ENCODE measurements at regions not wholly inside any gene's neighbourhood (a gene's known extent, or its start where the extent isn't known, plus 50 kb on each side); places are given as distances from the start of the nearest gene placed in this dataset.

DNA sequence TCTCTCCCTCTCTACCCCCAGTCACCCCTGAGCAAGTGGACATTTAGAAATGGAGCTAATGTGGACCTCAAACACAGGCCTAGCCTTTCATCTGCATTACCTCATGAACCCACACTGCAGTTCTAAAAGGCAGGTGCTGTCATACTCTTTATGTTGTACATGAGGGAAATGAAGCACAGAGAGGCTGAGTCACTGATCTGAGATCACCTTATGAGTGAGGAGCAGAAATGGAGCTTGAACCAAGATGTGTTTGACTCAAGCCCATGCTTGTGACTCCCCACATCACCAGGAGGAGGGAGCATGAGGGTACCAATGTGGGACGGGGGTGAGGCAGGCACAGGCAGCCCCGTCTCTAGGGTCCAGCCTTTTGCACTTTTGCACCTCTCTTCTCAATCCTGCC lies 702.8 kb downstream of the PTPRU start:
- Histone ChIP-seq H4K20me1 (ENCODE audit: insufficient read depth, low read length) (no peaks in the 10 kb centered on the region), H3K9ac (ENCODE audit: insufficient read depth, low read depth, low read length) (no peak overlapping the region), H3K4me2 (ENCODE audit: low read depth, low read length) (no peak overlapping the region), H3K9me3 (ENCODE audit: low read length) (no peaks in the 10 kb centered on the region), H3K27me3 (ENCODE audit: control insufficient read depth in 1 of 2, insufficient read depth in 2 of 2, low read length in 2 of 2) (peaks cover 0 to 4% of the 10 kb centered on the region in 2 experiments; a peak in 1 of 5 replicates), H2AFZ (ENCODE audit: low read length) (no peak overlapping the region), H3K36me3 (replicated peaks in 1 of 2; ENCODE audit: control insufficient read depth in 1 of 2, insufficient read depth in 2 of 2, low read length in 2 of 2) (no peaks in the 10 kb centered on the region), H3K4me1 (ENCODE audit: insufficient read depth, low read length) (no peaks in the 10 kb centered on the region), H3K27ac (ENCODE audit: extremely low read length, insufficient read depth, low read length) (no peak overlapping the region), H3K79me2 (ENCODE audit: insufficient read depth, low read length) (no peaks in the 10 kb centered on the region), H3K4me3 (replicated peaks in 1 of 3; ENCODE audit: insufficient read depth in 1 of 3, low read depth in 2 of 3, low read length in 3 of 3) (no peak overlapping the region)
- ChIA-PET POLR2A (no interaction called here), CTCF (ENCODE audit: low intra/inter-chr PET ratio, low total read pairs) (no interaction called here)
- no peak for FAIRE-seq
- intact Hi-C loops (cut with micrococcal nuclease; ENCODE audit: unreplicated experiment), result no loop called here
- ATAC-seq, result no peak
- no peak for DNase-seq (ENCODE audit: low spot score)
- no peak for TF ChIP-seq ZNF567 (CRISPR knock-in tag; IDR thresholded peaks at IDR 0.05; ENCODE audit: borderline replicate concordance)
- TF ChIP-seq PRMT3 (CRISPR knock-in tag; IDR thresholded peaks at IDR 0.05; ENCODE audit: borderline replicate concordance, low read depth), result no peak
- TF ChIP-seq, protein P1, sequence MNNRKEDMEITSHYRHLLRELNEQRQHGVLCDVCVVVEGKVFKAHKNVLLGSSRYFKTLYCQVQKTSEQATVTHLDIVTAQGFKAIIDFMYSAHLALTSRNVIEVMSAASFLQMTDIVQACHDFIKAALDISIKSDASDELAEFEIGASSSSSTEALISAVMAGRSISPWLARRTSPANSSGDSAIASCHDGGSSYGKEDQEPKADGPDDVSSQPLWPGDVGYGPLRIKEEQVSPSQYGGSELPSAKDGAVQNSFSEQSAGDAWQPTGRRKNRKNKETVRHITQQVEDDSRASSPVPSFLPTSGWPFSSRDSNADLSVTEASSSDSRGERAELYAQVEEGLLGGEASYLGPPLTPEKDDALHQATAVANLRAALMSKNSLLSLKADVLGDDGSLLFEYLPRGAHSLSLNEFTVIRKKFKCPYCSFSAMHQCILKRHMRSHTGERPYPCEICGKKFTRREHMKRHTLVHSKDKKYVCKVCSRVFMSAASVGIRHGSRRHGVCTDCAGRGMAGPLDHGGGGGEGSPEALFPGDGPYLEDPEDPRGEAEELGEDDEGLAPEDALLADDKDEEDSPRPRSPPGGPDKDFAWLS (CRISPR knock-in tag; IDR thresholded peaks at IDR 0.05; ENCODE audit: borderline replicate concordance), result no peak
- in situ Hi-C loops (cut with HindIII; ENCODE audit: extremely low pct_ligation_motif_present, low pct_unique_long_range_greater_than_20kb), result no loop called here
- 0% methylated on average over 2 of the region's 2 CpGs for WGBS (ENCODE audit: low lambda C conversion rate)
- BruUV-seq (replicated peaks), result no TSS peak

DNA sequence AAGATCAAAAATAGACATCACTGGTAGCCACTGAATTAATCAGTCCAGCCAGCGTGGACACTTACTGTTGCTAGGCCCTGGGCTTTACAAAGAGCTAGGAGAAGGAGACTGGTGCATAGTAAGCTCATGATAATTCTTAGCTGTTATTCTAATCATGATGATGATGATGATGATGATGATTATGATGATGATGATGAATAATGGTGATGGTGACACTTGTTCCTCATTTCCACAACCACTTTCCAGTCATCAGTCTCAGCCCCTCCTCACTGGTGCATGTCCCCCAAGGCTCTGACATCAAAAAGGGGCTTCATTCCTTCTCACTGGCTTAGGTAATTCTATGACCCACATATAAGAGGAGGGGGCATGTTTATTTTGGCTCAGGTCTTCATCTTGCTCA lies 701.0 kb downstream of the PTPRU start:
- Histone ChIP-seq H3K27me3 (ENCODE audit: control insufficient read depth in 1 of 2, insufficient read depth in 2 of 2, low read length in 2 of 2) (peaks cover 0 to 11% of the 10 kb centered on the region in 2 experiments; a peak in 2 of 5 replicates), H3K27ac (ENCODE audit: extremely low read length, insufficient read depth, low read length) (no peak overlapping the region), H3K9me3 (ENCODE audit: low read length) (no peaks in the 10 kb centered on the region), H3K36me3 (replicated peaks in 1 of 2; ENCODE audit: control insufficient read depth in 1 of 2, insufficient read depth in 2 of 2, low read length in 2 of 2) (no peaks in the 10 kb centered on the region), H3K79me2 (ENCODE audit: insufficient read depth, low read length) (no peaks in the 10 kb centered on the region), H4K20me1 (ENCODE audit: insufficient read depth, low read length) (no peaks in the 10 kb centered on the region), H2AFZ (ENCODE audit: low read length) (no peak overlapping the region), H3K9ac (ENCODE audit: insufficient read depth, low read depth, low read length) (no peak overlapping the region), H3K4me1 (ENCODE audit: insufficient read depth, low read length) (no peaks in the 10 kb centered on the region), H3K4me3 (replicated peaks in 1 of 3; ENCODE audit: insufficient read depth in 1 of 3, low read depth in 2 of 3, low read length in 3 of 3) (no peak overlapping the region), H3K4me2 (ENCODE audit: low read depth, low read length) (no peak overlapping the region)
- CTCF ChIA-PET (ENCODE audit: low intra/inter-chr PET ratio, low total read pairs), result no interaction called here
- WGBS (ENCODE audit: low lambda C conversion rate), result 19% methylated on average over 1 of the region's 1 CpG
- intact Hi-C loops (cut with micrococcal nuclease; ENCODE audit: unreplicated experiment), result no loop called here
- in situ Hi-C loops (cut with HindIII; ENCODE audit: extremely low pct_ligation_motif_present, low pct_unique_long_range_greater_than_20kb), result no loop called here
- BruUV-seq (replicated peaks), result no TSS peak
- TF ChIP-seq ZNF138 (CRISPR knock-in tag; IDR thresholded peaks at IDR 0.05; ENCODE audit: low read depth), result no peak
- TF ChIP-seq, protein P2, sequence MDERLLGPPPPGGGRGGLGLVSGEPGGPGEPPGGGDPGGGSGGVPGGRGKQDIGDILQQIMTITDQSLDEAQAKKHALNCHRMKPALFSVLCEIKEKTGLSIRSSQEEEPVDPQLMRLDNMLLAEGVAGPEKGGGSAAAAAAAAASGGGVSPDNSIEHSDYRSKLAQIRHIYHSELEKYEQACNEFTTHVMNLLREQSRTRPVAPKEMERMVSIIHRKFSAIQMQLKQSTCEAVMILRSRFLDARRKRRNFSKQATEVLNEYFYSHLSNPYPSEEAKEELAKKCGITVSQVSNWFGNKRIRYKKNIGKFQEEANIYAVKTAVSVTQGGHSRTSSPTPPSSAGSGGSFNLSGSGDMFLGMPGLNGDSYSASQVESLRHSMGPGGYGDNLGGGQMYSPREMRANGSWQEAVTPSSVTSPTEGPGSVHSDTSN (CRISPR knock-in tag; IDR thresholded peaks at IDR 0.05), result no peak
- TF ChIP-seq ZFP82 (CRISPR knock-in tag; IDR thresholded peaks at IDR 0.05; ENCODE audit: borderline replicate concordance), result no peak
- TF ChIP-seq ZSCAN22 (CRISPR knock-in tag; IDR thresholded peaks at IDR 0.05), result no peak
- no peak for TF ChIP-seq TEAD3 (CRISPR knock-in tag; optimal IDR thresholded peaks at IDR 0.05; ENCODE audit: borderline replicate concordance)
- no peak for TF ChIP-seq KMT2A (CRISPR knock-in tag; IDR thresholded peaks at IDR 0.05)
- peak; percentile 79 for TF ChIP-seq CREB1 (IDR thresholded peaks at IDR 0.05)
- TF ChIP-seq CREB1 (CRISPR knock-in tag; IDR thresholded peaks at IDR 0.05), result no peak
- no peak for TF ChIP-seq SRF (IDR thresholded peaks at IDR 0.05; ENCODE audit: low read depth, low read length)
- no peak for DNase-seq (ENCODE audit: low spot score)
- POLR2A ChIA-PET, result no interaction called here
- ATAC-seq, result no peak
- no peak for FAIRE-seq
